Uterus (tissue), 2 donors: ENCODE measurements at regions not wholly inside any gene's neighbourhood (a gene's known extent, or its start where the extent isn't known, plus 50 kb on each side); places are given as distances from the start of the nearest gene placed in this dataset.

Experiments
- CTCF ChIP-seq, 4 experiments: fragments of 200-600 bp in 2 of 4; fragments of 450-650 bp in 2 of 4; sonication (generic) in 2 of 4; IDR thresholded peaks; one replicate each; pipeline ENCODE4 v1.5.1; 2016 to 2019; ENCODE audit warnings: antibody characterized with exemption in 4 of 4, mild to moderate bottlenecking in 2 of 4, moderate library complexity in 1 of 4
- POLR2A ChIP-seq, 2 donors: fragments of 450-650 bp; IDR thresholded peaks; one replicate each; pipeline ENCODE4 v1.6.1; 2016; ENCODE audit warnings: antibody characterized with exemption in 2 of 2, mild to moderate bottlenecking in 1 of 2, moderate library complexity in 1 of 2

DNA sequence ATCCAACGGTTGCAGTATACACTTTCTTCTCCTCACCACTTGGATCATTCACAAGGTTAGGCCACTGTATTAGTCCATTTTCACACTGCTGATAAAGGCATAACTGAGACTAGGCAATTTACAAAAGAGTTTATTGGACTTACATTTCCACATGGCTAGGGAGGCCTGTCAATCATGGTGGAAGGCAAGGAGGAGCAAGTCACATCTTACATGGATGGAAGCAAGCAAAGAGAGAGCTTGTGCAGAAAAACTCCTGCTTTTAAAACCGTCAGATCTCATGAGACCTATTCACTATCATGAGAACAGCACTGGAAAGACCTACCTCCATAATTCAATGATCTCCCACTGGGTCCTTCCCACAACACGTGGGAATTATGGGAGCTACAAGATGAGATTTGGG is 81.8 kb upstream of the DAP start:
- TF ChIP-seq CTCF (IDR thresholded peaks at IDR 0.05) = no peak
- TF ChIP-seq POLR2A (IDR thresholded peaks at IDR 0.05) = no peak
